ENCODE measurements at regions not wholly inside any gene's neighbourhood (a gene's known extent, or its start where the extent isn't known, plus 50 kb on each side); places are given as distances from the start of the nearest gene placed in this dataset.

- no peak for TF ChIP-seq CTCF (IDR thresholded peaks at IDR 0.05)
- TF ChIP-seq POLR2A (IDR thresholded peaks at IDR 0.05) = no peak
These were observed 643.3 kb upstream of the SORCS1 start for GRCh38 chr10:107807836-107808235.

Measured in testis (tissue), 2 donors.